ENCODE measurements at regions not wholly inside any gene's neighbourhood (a gene's known extent, or its start where the extent isn't known, plus 50 kb on each side); places are given as distances from the start of the nearest gene placed in this dataset.

DNA sequence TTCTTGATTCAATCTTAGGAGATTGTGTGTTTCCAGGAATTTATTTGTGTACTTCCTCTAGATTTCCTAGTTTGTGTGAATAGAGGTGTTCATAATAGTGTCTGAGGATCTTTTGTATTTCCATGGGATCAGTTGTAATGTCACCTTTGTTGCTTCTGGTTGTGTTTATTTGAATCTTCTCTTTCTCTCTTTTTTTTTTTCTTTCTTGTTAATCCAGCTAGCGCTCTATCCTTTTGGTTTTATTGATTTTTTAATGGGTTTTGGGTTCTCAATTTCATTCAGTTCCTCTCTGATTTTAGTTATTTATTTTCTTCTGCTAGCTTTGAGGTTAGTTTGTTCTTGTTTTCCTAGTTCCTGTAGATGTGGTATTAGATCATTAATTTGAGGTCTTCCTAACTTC is 242.5 kb downstream of the SEC23A start:
- no peak overlapping the region for H3K27ac ChIP-seq (ENCODE audit: low read length)
- no peaks in the 10 kb centered on the region for H3K4me1 ChIP-seq (ENCODE audit: low read length)
- H3K9ac ChIP-seq (ENCODE audit: low read length): no peak overlapping the region
- TF ChIP-seq, protein P1, sequence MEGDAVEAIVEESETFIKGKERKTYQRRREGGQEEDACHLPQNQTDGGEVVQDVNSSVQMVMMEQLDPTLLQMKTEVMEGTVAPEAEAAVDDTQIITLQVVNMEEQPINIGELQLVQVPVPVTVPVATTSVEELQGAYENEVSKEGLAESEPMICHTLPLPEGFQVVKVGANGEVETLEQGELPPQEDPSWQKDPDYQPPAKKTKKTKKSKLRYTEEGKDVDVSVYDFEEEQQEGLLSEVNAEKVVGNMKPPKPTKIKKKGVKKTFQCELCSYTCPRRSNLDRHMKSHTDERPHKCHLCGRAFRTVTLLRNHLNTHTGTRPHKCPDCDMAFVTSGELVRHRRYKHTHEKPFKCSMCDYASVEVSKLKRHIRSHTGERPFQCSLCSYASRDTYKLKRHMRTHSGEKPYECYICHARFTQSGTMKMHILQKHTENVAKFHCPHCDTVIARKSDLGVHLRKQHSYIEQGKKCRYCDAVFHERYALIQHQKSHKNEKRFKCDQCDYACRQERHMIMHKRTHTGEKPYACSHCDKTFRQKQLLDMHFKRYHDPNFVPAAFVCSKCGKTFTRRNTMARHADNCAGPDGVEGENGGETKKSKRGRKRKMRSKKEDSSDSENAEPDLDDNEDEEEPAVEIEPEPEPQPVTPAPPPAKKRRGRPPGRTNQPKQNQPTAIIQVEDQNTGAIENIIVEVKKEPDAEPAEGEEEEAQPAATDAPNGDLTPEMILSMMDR (IDR thresholded peaks at IDR 0.05; ENCODE audit: low read depth, low read length): no peak
- no peak for TF ChIP-seq EZH2phosphoT487 (IDR thresholded peaks at IDR 0.05; ENCODE audit: low read depth)
- no peaks in the 10 kb centered on the region for H3K27me3 ChIP-seq (ENCODE audit: low read depth, low read length)
- H2AFZ ChIP-seq (ENCODE audit: low read depth, low read length): no peak overlapping the region
- H3K79me2 ChIP-seq (ENCODE audit: low read length): no peaks in the 10 kb centered on the region
- no peak overlapping the region for H3K4me2 ChIP-seq (ENCODE audit: low read length)
- no peaks in the 10 kb centered on the region for H4K20me1 ChIP-seq (ENCODE audit: insufficient read depth, low read length)
- no peaks in the 10 kb centered on the region for H3K9me3 ChIP-seq (ENCODE audit: insufficient read depth, low read length)
- H3K4me3 ChIP-seq (ENCODE audit: low read length): no peak overlapping the region
- H3K36me3 ChIP-seq (replicated peaks; ENCODE audit: low read depth, low read length): no peaks in the 10 kb centered on the region

DNA sequence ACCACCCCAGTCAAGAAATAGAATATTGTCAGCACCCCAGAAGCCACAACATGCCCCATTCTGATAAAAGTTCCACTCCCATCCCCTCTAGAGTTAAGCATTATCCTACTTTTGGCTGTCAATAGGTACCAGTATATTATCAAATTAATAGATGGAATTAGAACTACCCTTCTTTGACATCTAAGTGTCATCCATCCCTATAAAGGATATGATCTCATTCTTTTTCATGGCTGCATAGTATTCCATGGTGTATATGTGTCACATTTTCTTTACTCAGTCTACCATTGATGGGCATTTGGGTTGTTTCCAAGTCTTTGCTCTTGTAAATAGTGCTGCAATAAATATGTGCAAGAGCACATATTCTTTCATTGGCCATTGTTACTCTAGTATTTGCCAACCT is 246.2 kb downstream of the SEC23A start:
- H2AFZ ChIP-seq (ENCODE audit: low read depth, low read length): no peak overlapping the region
- no peaks in the 10 kb centered on the region for H3K79me2 ChIP-seq (ENCODE audit: low read length)
- H3K4me3 ChIP-seq (ENCODE audit: low read length): no peak overlapping the region
- H4K20me1 ChIP-seq (ENCODE audit: insufficient read depth, low read length): no peaks in the 10 kb centered on the region
- H3K27me3 ChIP-seq (ENCODE audit: low read depth, low read length): no peaks in the 10 kb centered on the region
- H3K9me3 ChIP-seq (ENCODE audit: insufficient read depth, low read length): no peaks in the 10 kb centered on the region
- no peak overlapping the region for H3K27ac ChIP-seq (ENCODE audit: low read length)
- TF ChIP-seq EZH2phosphoT487 (IDR thresholded peaks at IDR 0.05; ENCODE audit: low read depth): no peak
- TF ChIP-seq, protein P1 (IDR thresholded peaks at IDR 0.05; ENCODE audit: low read depth, low read length): no peak
- no peaks in the 10 kb centered on the region for H3K4me1 ChIP-seq (ENCODE audit: low read length)
- no peaks in the 10 kb centered on the region for H3K36me3 ChIP-seq (replicated peaks; ENCODE audit: low read depth, low read length)
- no peak overlapping the region for H3K9ac ChIP-seq (ENCODE audit: low read length)
- no peak overlapping the region for H3K4me2 ChIP-seq (ENCODE audit: low read length)

DNA sequence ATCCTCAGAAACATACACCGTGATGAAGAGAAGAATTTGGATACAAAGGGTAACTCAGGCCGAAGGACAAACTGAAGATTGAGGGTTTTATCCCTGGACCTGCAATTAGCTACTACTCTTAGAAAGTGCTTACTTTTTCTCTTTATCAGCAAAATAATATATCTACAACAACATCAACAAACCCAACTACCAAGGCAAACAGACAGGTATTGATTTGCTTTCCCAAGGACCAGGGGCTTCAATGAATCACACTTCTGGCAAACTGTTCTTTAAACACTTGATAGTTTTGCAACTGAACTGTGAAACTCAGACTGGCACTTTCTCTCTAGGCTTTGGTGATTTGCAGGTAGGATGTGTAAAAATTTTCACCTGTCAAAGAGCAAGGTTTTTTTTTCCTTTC is 247.5 kb downstream of the SEC23A start:
- H4K20me1 ChIP-seq (ENCODE audit: insufficient read depth, low read length): no peaks in the 10 kb centered on the region
- H3K27me3 ChIP-seq (ENCODE audit: low read depth, low read length): no peaks in the 10 kb centered on the region
- TF ChIP-seq EZH2phosphoT487 (IDR thresholded peaks at IDR 0.05; ENCODE audit: low read depth): no peak
- TF ChIP-seq, protein P1 (IDR thresholded peaks at IDR 0.05; ENCODE audit: low read depth, low read length): no peak
- no peak overlapping the region for H3K4me2 ChIP-seq (ENCODE audit: low read length)
- H3K9ac ChIP-seq (ENCODE audit: low read length): no peak overlapping the region
- no peak overlapping the region for H2AFZ ChIP-seq (ENCODE audit: low read depth, low read length)
- H3K79me2 ChIP-seq (ENCODE audit: low read length): no peaks in the 10 kb centered on the region
- no peaks in the 10 kb centered on the region for H3K9me3 ChIP-seq (ENCODE audit: insufficient read depth, low read length)
- no peak overlapping the region for H3K27ac ChIP-seq (ENCODE audit: low read length)
- no peaks in the 10 kb centered on the region for H3K36me3 ChIP-seq (replicated peaks; ENCODE audit: low read depth, low read length)
- no peaks in the 10 kb centered on the region for H3K4me1 ChIP-seq (ENCODE audit: low read length)
- H3K4me3 ChIP-seq (ENCODE audit: low read length): no peak overlapping the region

DNA sequence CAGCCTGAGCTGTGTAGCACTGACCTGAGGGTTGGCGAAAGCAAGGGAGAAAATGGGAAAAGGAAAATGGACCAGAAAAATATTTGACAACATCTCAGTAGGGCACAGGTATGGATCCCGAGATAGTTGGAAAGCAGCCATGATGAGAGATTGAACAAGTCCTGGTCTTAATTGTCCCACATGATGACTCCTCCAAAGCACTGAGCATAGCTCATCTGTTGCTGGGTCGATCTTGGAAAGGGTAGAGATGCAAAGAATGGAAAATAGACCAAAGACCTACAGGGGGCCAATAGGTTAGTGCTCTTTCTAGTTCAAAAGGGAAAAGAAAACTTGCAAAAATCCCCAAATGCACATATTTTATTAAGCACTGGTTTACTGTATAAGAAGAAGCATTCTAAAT is 251.9 kb downstream of the SEC23A start:
- H3K36me3 ChIP-seq (replicated peaks; ENCODE audit: low read depth, low read length): no peaks in the 10 kb centered on the region
- no peaks in the 10 kb centered on the region for H3K4me1 ChIP-seq (ENCODE audit: low read length)
- no peaks in the 10 kb centered on the region for H3K27me3 ChIP-seq (ENCODE audit: low read depth, low read length)
- H3K4me3 ChIP-seq (ENCODE audit: low read length): no peak overlapping the region
- no peak for TF ChIP-seq EZH2phosphoT487 (IDR thresholded peaks at IDR 0.05; ENCODE audit: low read depth)
- TF ChIP-seq, protein P1 (IDR thresholded peaks at IDR 0.05; ENCODE audit: low read depth, low read length): no peak
- H3K4me2 ChIP-seq (ENCODE audit: low read length): no peak overlapping the region
- no peak overlapping the region for H3K9ac ChIP-seq (ENCODE audit: low read length)
- H2AFZ ChIP-seq (ENCODE audit: low read depth, low read length): no peak overlapping the region
- H3K9me3 ChIP-seq (ENCODE audit: insufficient read depth, low read length): no peaks in the 10 kb centered on the region
- no peaks in the 10 kb centered on the region for H3K79me2 ChIP-seq (ENCODE audit: low read length)
- no peaks in the 10 kb centered on the region for H4K20me1 ChIP-seq (ENCODE audit: insufficient read depth, low read length)
- H3K27ac ChIP-seq (ENCODE audit: low read length): no peak overlapping the region

Measured in OCI-LY3 (cell line).